ENCODE measurements at regions not wholly inside any gene's neighbourhood (a gene's known extent, or its start where the extent isn't known, plus 50 kb on each side); places are given as distances from the start of the nearest gene placed in this dataset.

DNA sequence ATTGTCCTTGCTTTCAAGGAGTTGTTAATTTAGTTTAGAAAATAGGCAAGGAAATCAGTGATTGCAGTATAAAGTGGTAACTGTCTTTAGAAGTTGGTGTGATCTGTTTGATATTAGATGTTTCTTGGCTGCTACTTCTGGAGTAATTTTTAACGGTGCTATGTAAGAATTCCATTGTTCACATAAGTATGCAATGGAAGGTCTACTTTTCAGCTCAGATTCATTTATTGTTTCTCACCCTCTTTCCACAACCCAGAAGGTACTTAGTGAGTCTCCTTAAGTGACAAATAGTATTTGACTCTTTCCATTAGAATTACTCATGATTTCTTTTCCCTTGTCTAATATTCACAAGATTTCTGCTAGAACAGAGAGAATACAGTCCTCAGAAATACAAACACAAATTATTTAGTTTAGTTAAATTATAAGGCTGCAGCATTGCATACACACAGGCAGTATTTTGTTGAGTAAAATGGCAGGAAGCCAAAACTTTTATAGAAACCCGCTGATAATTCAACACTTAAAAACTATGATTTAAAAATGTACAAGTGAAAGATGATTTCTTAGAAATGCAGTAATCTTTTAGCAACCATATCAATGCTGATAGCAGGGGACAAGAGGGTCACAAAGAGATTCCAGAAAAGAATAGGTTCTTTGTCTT lies 554.3 kb downstream of the CD109 start:
- TF ChIP-seq, protein P1, sequence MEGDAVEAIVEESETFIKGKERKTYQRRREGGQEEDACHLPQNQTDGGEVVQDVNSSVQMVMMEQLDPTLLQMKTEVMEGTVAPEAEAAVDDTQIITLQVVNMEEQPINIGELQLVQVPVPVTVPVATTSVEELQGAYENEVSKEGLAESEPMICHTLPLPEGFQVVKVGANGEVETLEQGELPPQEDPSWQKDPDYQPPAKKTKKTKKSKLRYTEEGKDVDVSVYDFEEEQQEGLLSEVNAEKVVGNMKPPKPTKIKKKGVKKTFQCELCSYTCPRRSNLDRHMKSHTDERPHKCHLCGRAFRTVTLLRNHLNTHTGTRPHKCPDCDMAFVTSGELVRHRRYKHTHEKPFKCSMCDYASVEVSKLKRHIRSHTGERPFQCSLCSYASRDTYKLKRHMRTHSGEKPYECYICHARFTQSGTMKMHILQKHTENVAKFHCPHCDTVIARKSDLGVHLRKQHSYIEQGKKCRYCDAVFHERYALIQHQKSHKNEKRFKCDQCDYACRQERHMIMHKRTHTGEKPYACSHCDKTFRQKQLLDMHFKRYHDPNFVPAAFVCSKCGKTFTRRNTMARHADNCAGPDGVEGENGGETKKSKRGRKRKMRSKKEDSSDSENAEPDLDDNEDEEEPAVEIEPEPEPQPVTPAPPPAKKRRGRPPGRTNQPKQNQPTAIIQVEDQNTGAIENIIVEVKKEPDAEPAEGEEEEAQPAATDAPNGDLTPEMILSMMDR (IDR thresholded peaks at IDR 0.05; ENCODE audit: insufficient read depth, low read depth, low read length) = no peak
- no peak for TF ChIP-seq EZH2 (IDR thresholded peaks at IDR 0.05; ENCODE audit: insufficient read depth, low read length)

Measured in astrocyte (in vitro differentiated cells and primary cell).